ENCODE measurements at regions not wholly inside any gene's neighbourhood (a gene's known extent, or its start where the extent isn't known, plus 50 kb on each side); places are given as distances from the start of the nearest gene placed in this dataset.
A peak's percentile ranks its signal among the peaks of the same experiment; 100 is the strongest.

- TF ChIP-seq AKNA (CRISPR knock-in tag; IDR thresholded peaks at IDR 0.05; ENCODE audit: borderline replicate concordance): no peak
Measured at GRCh38 chr14:95434121-95434520, 82.3 kb downstream of the SYNE3 start (continued).

GRCh38 chr14:95433094-95433478 lies 83.4 kb downstream of the SYNE3 start:
- FAIRE-seq (no peak), ATAC-seq (peak; percentile 55), DNase-seq (ENCODE audit: low spot score) (no peak)
- BruUV-seq (replicated peaks): no TSS peak
- Histone ChIP-seq H3K27me3 (ENCODE audit: control insufficient read depth in 1 of 2, insufficient read depth in 2 of 2, low read length in 2 of 2) (no peaks in the 10 kb centered on the region), H3K9me3 (ENCODE audit: low read length) (no peaks in the 10 kb centered on the region), H4K20me1 (ENCODE audit: insufficient read depth, low read length) (no peaks in the 10 kb centered on the region), H3K79me2 (ENCODE audit: insufficient read depth, low read length) (no peaks in the 10 kb centered on the region), H3K4me1 (ENCODE audit: insufficient read depth, low read length) (peaks cover 25% of the 10 kb centered on the region), H3K27ac (ENCODE audit: extremely low read length, insufficient read depth, low read length) (no peak overlapping the region), H3K4me2 (ENCODE audit: low read depth, low read length) (no peak overlapping the region), H2AFZ (ENCODE audit: low read length) (no peak overlapping the region), H3K9ac (ENCODE audit: insufficient read depth, low read depth, low read length) (no peak overlapping the region), H3K36me3 (replicated peaks in 1 of 2; ENCODE audit: control insufficient read depth in 1 of 2, insufficient read depth in 2 of 2, low read length in 2 of 2) (peaks cover 5 to 23% of the 10 kb centered on the region in 2 experiments; a peak in 4 of 5 replicates), H3K4me3 (replicated peaks in 1 of 3; ENCODE audit: insufficient read depth in 1 of 3, low read depth in 2 of 3, low read length in 3 of 3) (no peak overlapping the region)
- POLR2A ChIA-PET: interaction anchor here (1.3 kb wide), 2 partner anchors 11 to 20 kb away, joined by 3 read pairs; no protein-coding TSS in a partner anchor
- CTCF ChIA-PET (ENCODE audit: low intra/inter-chr PET ratio, low total read pairs): interaction anchor here (1.4 kb wide), 1 partner anchor 203 kb away, joined by 4 read pairs; no protein-coding TSS in a partner anchor
- WGBS (ENCODE audit: low lambda C conversion rate): no CpG with 5 or more reads among the region's 8 CpGs
- no peak for TF ChIP-seq HOXA3 (CRISPR knock-in tag; IDR thresholded peaks at IDR 0.05)
- in situ Hi-C loops (cut with HindIII; ENCODE audit: extremely low pct_ligation_motif_present, low pct_unique_long_range_greater_than_20kb): loop anchor here (5.0 kb wide), 1 partner anchor 746 kb away; no protein-coding TSS in a partner anchor
- intact Hi-C loops (cut with micrococcal nuclease; ENCODE audit: unreplicated experiment): loop anchor here (10.0 kb wide), 1 partner anchor 208 kb away; no protein-coding TSS in a partner anchor

Data from HepG2 (cell line).